ENCODE measurements at regions not wholly inside any gene's neighbourhood (a gene's known extent, or its start where the extent isn't known, plus 50 kb on each side); places are given as distances from the start of the nearest gene placed in this dataset.

GRCh38 chr4:124055896-124056295 is 656.6 kb downstream of the ANKRD50 start:
- H2BK120ac ChIP-seq (ENCODE audit: low read depth, low read length), result no peak overlapping the region
- peaks cover 0 to 3% of the 10 kb centered on the region in 2 donors for H3K4me1 ChIP-seq (ENCODE audit: control insufficient read depth in 2 of 2, insufficient read depth in 1 of 2, low read depth in 1 of 2, low read length in 2 of 2)
- H3K18ac ChIP-seq (ENCODE audit: low read length), result no peak overlapping the region
- H2BK5ac ChIP-seq (ENCODE audit: low read length), result no peak overlapping the region
- H3K4me3 ChIP-seq (ENCODE audit: low read length in 2 of 2), result no peak overlapping the region
- H3K4ac ChIP-seq (ENCODE audit: low read length), result no peak overlapping the region
- peaks cover 0 to 11% of the 10 kb centered on the region in 2 donors for H3K9me3 ChIP-seq (replicated peaks in 1 of 2; ENCODE audit: control insufficient read depth in 2 of 2, insufficient read depth in 1 of 2, low read depth in 1 of 2, low read length in 2 of 2)
- no peak overlapping the region for H3K27ac ChIP-seq (replicated peaks; ENCODE audit: low read length)
- no peaks in the 10 kb centered on the region for H3K27me3 ChIP-seq (ENCODE audit: control insufficient read depth in 3 of 3, insufficient read depth in 3 of 3, low read depth in 1 of 3, low read length in 3 of 3)
- no peak overlapping the region for H3K4me2 ChIP-seq (ENCODE audit: insufficient read depth, low read length, poor library complexity, severe bottlenecking)
- no peak overlapping the region for H2AK5ac ChIP-seq (ENCODE audit: low read depth, low read length)
- no peaks in the 10 kb centered on the region for H3K36me3 ChIP-seq (replicated peaks in 1 of 2; ENCODE audit: control insufficient read depth in 2 of 2, insufficient read depth in 2 of 2, low read length in 2 of 2)
- no peak for DNase-seq (ENCODE audit: low spot score)
- no peak overlapping the region for H2BK15ac ChIP-seq (ENCODE audit: low read length)
- peak overlapping the region; percentile 13 for H2AFZ ChIP-seq (ENCODE audit: low read length)
- H2BK12ac ChIP-seq (ENCODE audit: low read length), result no peak overlapping the region
- no peak overlapping the region for H3K9ac ChIP-seq (ENCODE audit: low read depth, low read length, poor library complexity)
- H3K23ac ChIP-seq (ENCODE audit: low read depth, low read length, poor library complexity), result no peak overlapping the region
- H3K79me1 ChIP-seq (ENCODE audit: low read depth, low read length), result no peaks in the 10 kb centered on the region
- H3K14ac ChIP-seq (ENCODE audit: low read length), result no peak overlapping the region
- no peak overlapping the region for H4K8ac ChIP-seq (ENCODE audit: low read depth, low read length)
- H4K91ac ChIP-seq (ENCODE audit: low read depth, low read length, poor library complexity), result no peak overlapping the region

- no peak overlapping the region for H3K4ac ChIP-seq (ENCODE audit: low read length)
- no peak overlapping the region for H4K8ac ChIP-seq (ENCODE audit: low read depth, low read length)
- H3K4me2 ChIP-seq (ENCODE audit: insufficient read depth, low read length, poor library complexity, severe bottlenecking), result no peak overlapping the region
- H3K9ac ChIP-seq (ENCODE audit: low read depth, low read length, poor library complexity), result no peak overlapping the region
- H3K79me1 ChIP-seq (ENCODE audit: low read depth, low read length), result no peaks in the 10 kb centered on the region
- no peak for DNase-seq (ENCODE audit: low spot score)
- no peak overlapping the region for H4K91ac ChIP-seq (ENCODE audit: low read depth, low read length, poor library complexity)
- no peak overlapping the region for H2BK12ac ChIP-seq (ENCODE audit: low read length)
- no peak overlapping the region for H3K27ac ChIP-seq (replicated peaks; ENCODE audit: low read length)
- H2BK15ac ChIP-seq (ENCODE audit: low read length), result no peak overlapping the region
- peaks cover 0 to 9% of the 10 kb centered on the region in 2 donors for H3K4me1 ChIP-seq (ENCODE audit: control insufficient read depth in 2 of 2, insufficient read depth in 1 of 2, low read depth in 1 of 2, low read length in 2 of 2)
- H2BK5ac ChIP-seq (ENCODE audit: low read length), result no peak overlapping the region
- H3K27me3 ChIP-seq (ENCODE audit: control insufficient read depth in 3 of 3, insufficient read depth in 3 of 3, low read depth in 1 of 3, low read length in 3 of 3), result no peaks in the 10 kb centered on the region
- no peak overlapping the region for H3K23ac ChIP-seq (ENCODE audit: low read depth, low read length, poor library complexity)
- H3K4me3 ChIP-seq (ENCODE audit: low read length in 2 of 2), result no peak overlapping the region
- H3K14ac ChIP-seq (ENCODE audit: low read length), result no peak overlapping the region
- H3K18ac ChIP-seq (ENCODE audit: low read length), result no peak overlapping the region
- H3K9me3 ChIP-seq (replicated peaks in 1 of 2; ENCODE audit: control insufficient read depth in 2 of 2, insufficient read depth in 1 of 2, low read depth in 1 of 2, low read length in 2 of 2), result peaks cover 0 to 7% of the 10 kb centered on the region in 2 donors
- no peak overlapping the region for H2AK5ac ChIP-seq (ENCODE audit: low read depth, low read length)
- no peak overlapping the region for H2BK120ac ChIP-seq (ENCODE audit: low read depth, low read length)
- no peaks in the 10 kb centered on the region for H3K36me3 ChIP-seq (replicated peaks in 1 of 2; ENCODE audit: control insufficient read depth in 2 of 2, insufficient read depth in 2 of 2, low read length in 2 of 2)
- WGBS, 2 donors (ENCODE audit: extremely low coverage in 2 of 2, insufficient read length in 2 of 2, insufficient replicate concordance in 1 of 2), result no CpG with 5 or more reads among the region's 2 CpGs
- H2AFZ ChIP-seq (ENCODE audit: low read length), result peak overlapping the region; percentile 82
Measured at GRCh38 chr4:124060261-124060918, 652.1 kb downstream of the ANKRD50 start.

- no peak overlapping the region for H3K23ac ChIP-seq (ENCODE audit: low read depth, low read length, poor library complexity)
- no peak overlapping the region for H3K27ac ChIP-seq (replicated peaks; ENCODE audit: low read length)
- no peak overlapping the region for H3K14ac ChIP-seq (ENCODE audit: low read length)
- H2BK5ac ChIP-seq (ENCODE audit: low read length), result no peak overlapping the region
- no peak overlapping the region for H3K4me2 ChIP-seq (ENCODE audit: insufficient read depth, low read length, poor library complexity, severe bottlenecking)
- H3K18ac ChIP-seq (ENCODE audit: low read length), result no peak overlapping the region
- H4K8ac ChIP-seq (ENCODE audit: low read depth, low read length), result no peak overlapping the region
- peaks cover 0 to 9% of the 10 kb centered on the region in 2 donors for H3K4me1 ChIP-seq (ENCODE audit: control insufficient read depth in 2 of 2, insufficient read depth in 1 of 2, low read depth in 1 of 2, low read length in 2 of 2)
- DNase-seq (ENCODE audit: low spot score), result no peak
- H3K4me3 ChIP-seq (ENCODE audit: low read length in 2 of 2), result no peak overlapping the region
- no peak overlapping the region for H2BK120ac ChIP-seq (ENCODE audit: low read depth, low read length)
- H3K36me3 ChIP-seq (replicated peaks in 1 of 2; ENCODE audit: control insufficient read depth in 2 of 2, insufficient read depth in 2 of 2, low read length in 2 of 2), result no peaks in the 10 kb centered on the region
- no peak overlapping the region for H2BK15ac ChIP-seq (ENCODE audit: low read length)
- H3K4ac ChIP-seq (ENCODE audit: low read length), result no peak overlapping the region
- peaks cover 0 to 7% of the 10 kb centered on the region in 2 donors for H3K9me3 ChIP-seq (replicated peaks in 1 of 2; ENCODE audit: control insufficient read depth in 2 of 2, insufficient read depth in 1 of 2, low read depth in 1 of 2, low read length in 2 of 2)
- H2BK12ac ChIP-seq (ENCODE audit: low read length), result no peak overlapping the region
- no peaks in the 10 kb centered on the region for H3K79me1 ChIP-seq (ENCODE audit: low read depth, low read length)
- no peak overlapping the region for H4K91ac ChIP-seq (ENCODE audit: low read depth, low read length, poor library complexity)
- H2AK5ac ChIP-seq (ENCODE audit: low read depth, low read length), result no peak overlapping the region
- peak overlapping the region; percentile 47 for H2AFZ ChIP-seq (ENCODE audit: low read length)
- no peak overlapping the region for H3K9ac ChIP-seq (ENCODE audit: low read depth, low read length, poor library complexity)
- H3K27me3 ChIP-seq (ENCODE audit: control insufficient read depth in 3 of 3, insufficient read depth in 3 of 3, low read depth in 1 of 3, low read length in 3 of 3), result no peaks in the 10 kb centered on the region
Measured at GRCh38 chr4:124061413-124061812, 651.1 kb downstream of the ANKRD50 start.

GRCh38 chr4:124065422-124065821 is 647.1 kb downstream of the ANKRD50 start:
- no peak overlapping the region for H3K18ac ChIP-seq (ENCODE audit: low read length)
- H2BK120ac ChIP-seq (ENCODE audit: low read depth, low read length), result no peak overlapping the region
- H3K23ac ChIP-seq (ENCODE audit: low read depth, low read length, poor library complexity), result no peak overlapping the region
- no peak overlapping the region for H3K14ac ChIP-seq (ENCODE audit: low read length)
- H3K4me2 ChIP-seq (ENCODE audit: insufficient read depth, low read length, poor library complexity, severe bottlenecking), result no peak overlapping the region
- no peak overlapping the region for H3K9ac ChIP-seq (ENCODE audit: low read depth, low read length, poor library complexity)
- H3K79me1 ChIP-seq (ENCODE audit: low read depth, low read length), result no peaks in the 10 kb centered on the region
- H3K4me1 ChIP-seq (ENCODE audit: control insufficient read depth in 2 of 2, insufficient read depth in 1 of 2, low read depth in 1 of 2, low read length in 2 of 2), result peaks cover 0 to 7% of the 10 kb centered on the region in 2 donors
- H3K4ac ChIP-seq (ENCODE audit: low read length), result no peak overlapping the region
- H4K91ac ChIP-seq (ENCODE audit: low read depth, low read length, poor library complexity), result no peak overlapping the region
- no peak overlapping the region for H3K4me3 ChIP-seq (ENCODE audit: low read length in 2 of 2)
- DNase-seq (ENCODE audit: low spot score), result no peak
- no peaks in the 10 kb centered on the region for H3K36me3 ChIP-seq (replicated peaks in 1 of 2; ENCODE audit: control insufficient read depth in 2 of 2, insufficient read depth in 2 of 2, low read length in 2 of 2)
- peaks cover 4 to 22% of the 10 kb centered on the region in 2 donors for H3K9me3 ChIP-seq (replicated peaks in 1 of 2; ENCODE audit: control insufficient read depth in 2 of 2, insufficient read depth in 1 of 2, low read depth in 1 of 2, low read length in 2 of 2)
- no peak overlapping the region for H2BK12ac ChIP-seq (ENCODE audit: low read length)
- H2AK5ac ChIP-seq (ENCODE audit: low read depth, low read length), result no peak overlapping the region
- H3K27me3 ChIP-seq (ENCODE audit: control insufficient read depth in 3 of 3, insufficient read depth in 3 of 3, low read depth in 1 of 3, low read length in 3 of 3), result no peaks in the 10 kb centered on the region
- H2BK5ac ChIP-seq (ENCODE audit: low read length), result no peak overlapping the region
- H4K8ac ChIP-seq (ENCODE audit: low read depth, low read length), result no peak overlapping the region
- H2AFZ ChIP-seq (ENCODE audit: low read length), result peak overlapping the region; percentile 54
- H2BK15ac ChIP-seq (ENCODE audit: low read length), result no peak overlapping the region
- no peak overlapping the region for H3K27ac ChIP-seq (replicated peaks; ENCODE audit: low read length)
